ENCODE measurements at regions not wholly inside any gene's neighbourhood (a gene's known extent, or its start where the extent isn't known, plus 50 kb on each side); places are given as distances from the start of the nearest gene placed in this dataset.
"Not testable (repeated sequence)": the region's sequence is repeated elsewhere in the genome, so short reads cannot be mapped to it uniquely, and the experiment has no call there.

DNA sequence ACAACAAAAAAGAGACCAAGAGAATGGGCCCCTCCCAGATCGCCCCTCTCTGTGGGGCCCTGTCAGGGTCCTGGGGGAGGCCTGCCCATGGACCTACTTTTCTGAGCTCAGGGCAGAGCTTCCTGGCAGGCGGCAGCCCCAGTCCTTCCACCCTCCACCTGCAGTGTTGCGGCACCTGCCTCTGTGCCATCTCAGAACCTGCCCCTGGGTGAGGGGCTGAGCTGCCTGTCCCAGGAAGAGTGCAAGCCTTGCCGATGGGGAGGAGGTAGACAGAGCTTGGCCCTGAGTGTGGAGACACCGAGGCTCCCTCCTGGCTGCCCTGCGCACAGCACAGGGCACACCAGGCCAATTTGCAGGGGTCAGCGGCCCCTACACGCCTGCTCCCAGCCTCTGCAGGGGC lies 67.5 kb downstream of the UNCX start:
- no peak for DNase-seq (ENCODE audit: low spot score)

DNA sequence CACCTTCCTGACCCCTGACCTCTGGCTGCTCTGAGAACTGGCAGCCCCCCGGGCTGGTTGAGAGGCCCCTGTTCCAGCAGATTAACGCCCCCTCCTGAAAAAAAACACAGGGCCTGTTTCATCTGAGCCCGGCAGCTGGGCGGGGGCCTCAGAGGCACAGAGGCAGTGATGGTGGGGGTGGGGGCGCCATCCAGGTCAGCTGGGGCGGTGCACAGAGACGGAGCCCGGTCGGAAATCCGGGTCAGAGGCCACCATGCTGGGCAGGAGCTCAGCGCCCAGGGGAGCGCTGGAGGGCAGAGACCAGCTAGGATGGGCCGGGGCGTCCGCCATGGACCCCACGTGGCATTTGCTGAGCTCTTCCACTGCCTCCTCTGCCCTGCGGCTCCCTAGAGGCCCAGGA lies 68.0 kb downstream of the UNCX start:
- DNase-seq (ENCODE audit: low spot score), result no peak

GRCh38 chr7:1301054-1301881 lies 68.6 kb downstream of the UNCX start:
- no peak for DNase-seq (ENCODE audit: low spot score)

- no peak for DNase-seq (ENCODE audit: low spot score)
Measured at GRCh38 chr7:1301882-1302251, 69.2 kb downstream of the UNCX start.

GRCh38 chr7:1302936-1303335 lies 70.3 kb downstream of the UNCX start:
- no peak for DNase-seq (ENCODE audit: low spot score)

GRCh38 chr7:1304011-1304410 lies 71.3 kb downstream of the UNCX start:
- DNase-seq (ENCODE audit: low spot score), result not testable (repeated sequence)

DNA sequence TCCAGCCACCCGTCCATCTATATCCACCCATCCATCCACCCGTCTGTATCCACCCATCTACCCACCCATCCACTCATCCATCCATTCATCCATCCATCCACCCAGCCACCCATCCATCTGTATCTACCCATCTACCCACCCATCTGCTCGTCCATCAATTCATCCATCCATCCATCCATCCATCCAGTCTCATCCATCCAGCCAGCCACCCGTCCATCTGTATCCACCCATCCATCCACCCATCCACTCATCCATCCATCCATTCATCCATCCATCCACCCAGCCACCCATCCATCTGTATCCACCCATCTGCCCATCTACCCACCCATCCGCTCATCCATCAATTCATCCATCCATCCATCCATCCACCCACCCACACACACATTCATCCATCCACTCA lies 73.2 kb downstream of the UNCX start:
- no peak for DNase-seq (ENCODE audit: low spot score)

- no peak for DNase-seq (ENCODE audit: low spot score)
Measured at GRCh38 chr7:1307828-1308227, 75.2 kb downstream of the UNCX start.

DNA sequence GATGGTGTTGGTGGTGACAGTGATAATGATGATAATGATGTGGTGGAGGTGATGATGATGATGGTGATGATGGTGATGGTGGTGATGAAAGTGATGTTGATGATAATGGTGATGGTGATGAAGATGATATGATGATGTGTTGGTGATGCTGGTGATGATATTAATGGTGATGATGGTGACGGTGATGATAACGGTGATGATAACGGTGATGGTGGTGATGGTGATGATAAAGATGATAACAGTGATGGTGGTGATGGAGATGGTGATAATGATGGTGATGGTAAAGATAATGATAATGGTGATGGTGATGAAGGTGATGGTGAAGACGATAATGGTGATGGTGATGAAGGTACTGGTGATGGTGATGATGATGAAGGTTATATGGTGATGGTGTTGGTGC lies 76.6 kb downstream of the UNCX start:
- no peak for DNase-seq (ENCODE audit: low spot score)

DNA sequence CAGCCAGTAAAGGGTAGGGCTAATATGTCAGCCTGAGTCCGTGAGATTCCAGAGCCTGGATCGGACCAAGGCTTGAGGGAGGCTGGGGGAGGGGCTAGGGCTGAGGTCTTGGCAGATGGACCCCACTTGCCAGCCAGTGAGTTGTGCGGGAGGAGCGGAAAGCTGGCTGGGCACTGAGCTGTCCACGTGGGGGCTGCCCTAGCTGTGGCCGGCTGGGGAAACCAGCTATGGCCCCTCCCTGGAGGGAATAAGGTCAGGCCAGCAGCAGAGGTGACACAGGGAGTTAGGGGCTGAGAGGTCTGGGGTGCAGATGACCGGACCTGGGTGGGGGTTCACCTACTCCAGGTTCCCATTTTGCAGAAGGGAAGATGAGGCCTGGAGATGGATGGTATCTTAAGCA lies 77.3 kb downstream of the UNCX start:
- no peak for DNase-seq (ENCODE audit: low spot score)

GRCh38 chr7:1310936-1311335 lies 78.3 kb downstream of the UNCX start:
- no peak for DNase-seq (ENCODE audit: low spot score)

DNA sequence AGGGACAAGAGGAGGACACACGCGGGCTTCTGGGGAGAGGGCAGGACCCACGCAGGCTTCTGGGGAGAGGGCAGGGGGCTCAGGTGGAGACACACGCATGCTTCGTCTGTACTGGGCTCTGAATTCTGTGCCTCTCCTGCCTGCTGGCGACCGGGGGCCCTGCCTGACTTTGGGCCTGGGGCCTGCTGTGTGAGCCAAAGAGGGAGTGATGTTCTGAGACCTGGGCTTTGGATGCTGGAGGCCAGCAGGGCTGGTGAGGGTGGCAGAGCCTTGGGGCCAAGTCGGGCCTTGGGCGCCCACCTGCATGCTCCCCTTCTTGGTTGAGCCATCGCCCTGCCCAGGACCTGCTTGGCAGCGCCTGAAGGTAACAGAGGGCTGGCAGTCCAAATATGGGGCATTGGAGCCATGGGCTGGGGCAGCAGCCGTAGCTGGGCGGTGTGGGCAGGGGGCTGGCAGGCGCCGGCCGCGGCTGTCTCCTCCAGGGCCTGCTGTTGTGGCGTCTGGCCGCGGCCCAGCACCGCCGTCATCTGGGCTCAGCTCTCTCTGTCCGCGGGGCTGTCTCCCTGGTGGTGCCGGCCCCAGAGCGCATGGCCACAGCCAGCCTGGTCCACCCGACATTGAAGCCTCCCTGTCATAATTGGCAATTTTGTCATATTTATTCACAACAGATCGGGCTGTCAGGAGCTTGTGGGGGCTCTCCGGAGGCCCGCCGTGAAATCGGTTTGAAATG lies 78.9 kb downstream of the UNCX start:
- DNase-seq (ENCODE audit: low spot score), result no peak

DNA sequence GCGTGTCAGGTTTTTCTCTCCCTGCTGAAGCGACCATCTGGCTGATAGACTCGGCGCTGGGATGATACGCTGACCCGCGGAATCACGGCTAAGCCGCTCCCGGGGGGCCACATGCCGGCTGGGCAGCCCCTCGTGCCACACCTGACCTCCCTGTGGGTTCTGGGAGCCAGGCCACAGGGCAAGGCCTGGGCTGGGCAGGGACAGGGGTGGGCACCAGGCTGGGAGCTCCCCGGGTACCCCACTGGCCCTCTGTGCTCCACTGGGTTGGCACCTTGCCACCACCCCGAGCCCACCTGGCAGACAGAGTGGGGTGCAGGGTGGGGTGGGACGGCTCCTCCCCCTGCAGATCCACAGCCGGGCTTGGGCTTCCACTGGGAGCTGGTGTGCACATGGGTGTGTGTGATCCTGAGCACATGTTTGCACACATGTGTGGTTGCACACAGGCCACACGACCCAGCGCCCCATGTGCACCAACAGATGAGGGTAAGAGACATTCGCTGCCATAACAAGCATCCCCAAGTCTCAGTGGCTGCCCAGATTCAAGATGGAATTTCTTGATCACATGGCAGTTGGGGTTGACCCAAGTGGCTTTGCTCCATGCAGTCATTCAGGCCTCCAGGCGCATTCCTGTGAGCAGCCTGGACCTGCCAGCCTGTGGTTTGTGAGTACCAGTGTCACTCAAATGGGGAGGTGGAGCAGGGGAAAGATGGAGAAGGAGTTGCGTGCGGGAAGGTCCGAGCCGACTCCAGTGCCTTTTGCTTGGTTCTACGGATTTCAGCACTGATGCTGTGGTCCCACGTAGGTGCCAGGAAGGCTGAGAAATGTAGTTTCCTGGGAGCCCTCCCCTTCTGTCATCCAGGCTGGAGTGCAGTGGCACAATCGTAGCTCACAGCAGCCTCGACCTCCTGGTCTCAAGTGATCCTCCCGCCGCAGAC lies 79.7 kb downstream of the UNCX start:
- no peak for DNase-seq (ENCODE audit: low spot score)

GRCh38 chr7:1313613-1314012 lies 80.9 kb downstream of the UNCX start:
- DNase-seq (ENCODE audit: low spot score), result no peak

DNA sequence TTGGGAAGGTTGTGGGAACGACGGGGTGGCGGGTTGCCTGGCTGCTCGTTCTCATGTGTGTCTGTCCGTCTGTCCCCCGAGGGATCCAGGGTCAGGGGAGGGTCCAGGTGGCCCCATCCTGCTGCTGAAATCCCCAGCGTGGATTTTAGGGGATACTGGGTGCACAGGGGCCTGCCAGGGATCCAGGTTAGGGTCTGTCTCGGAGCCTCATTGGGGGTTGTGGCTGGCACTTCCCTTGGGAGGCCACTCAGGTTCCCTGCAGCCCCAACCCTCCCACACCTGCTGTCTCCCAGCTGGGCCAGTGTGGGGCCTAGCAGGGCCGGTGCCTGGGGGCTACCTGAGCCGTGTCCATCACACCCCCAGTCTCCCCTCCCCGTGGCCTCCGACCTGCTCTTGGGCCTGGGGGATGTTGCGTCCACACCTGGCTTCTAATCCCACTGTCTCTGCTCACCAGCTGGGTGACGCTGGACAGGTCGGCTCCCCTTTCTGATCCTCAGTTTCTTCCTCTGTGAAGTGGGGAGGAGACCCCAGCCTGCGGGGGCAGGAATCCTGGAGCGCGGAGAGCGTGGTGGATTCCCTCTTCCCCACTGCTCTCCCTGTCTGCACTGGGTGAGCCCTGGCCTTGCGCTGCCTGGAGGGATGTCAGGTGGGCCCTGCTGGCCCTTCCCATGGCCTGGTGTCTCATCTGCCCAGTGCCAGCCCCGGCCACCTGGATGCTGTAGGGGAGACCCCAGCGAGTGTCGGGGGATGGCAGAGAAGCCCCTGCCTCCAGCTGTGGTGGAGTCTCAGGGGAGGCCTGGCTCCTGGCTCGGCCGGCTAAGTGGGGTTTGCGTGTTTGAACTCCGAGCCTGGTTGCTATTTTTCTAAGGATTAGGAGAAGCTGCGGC lies 81.6 kb downstream of the UNCX start:
- no peak for DNase-seq (ENCODE audit: low spot score)

- no peak for DNase-seq (ENCODE audit: low spot score)
Measured at GRCh38 chr7:1314908-1315450, 82.3 kb downstream of the UNCX start.

DNA sequence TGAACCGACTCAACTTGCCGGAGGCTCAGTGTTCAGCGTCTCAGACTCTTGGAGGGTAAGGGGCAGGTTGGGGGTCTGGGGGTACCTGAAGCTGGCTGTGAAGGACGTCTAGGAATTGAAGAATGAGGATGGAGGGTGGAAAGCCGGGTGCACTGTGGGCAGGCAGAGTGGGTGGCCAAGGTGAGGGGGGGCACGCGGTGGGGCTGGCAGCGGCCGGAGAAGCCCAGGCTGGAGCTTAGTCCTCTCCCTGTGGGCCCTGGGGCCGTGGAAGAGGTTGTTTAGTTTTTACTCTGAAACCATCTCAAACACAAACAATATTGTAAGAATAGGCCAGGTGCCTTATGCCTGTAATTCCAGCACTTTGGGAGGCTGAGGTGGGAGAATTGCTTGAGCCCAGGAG lies 83.4 kb downstream of the UNCX start:
- DNase-seq (ENCODE audit: low spot score), result no peak

GRCh38 chr7:1317646-1318045 lies 85.0 kb downstream of the UNCX start:
- no peak for DNase-seq (ENCODE audit: low spot score)

GRCh38 chr7:1318051-1318450 lies 85.4 kb downstream of the UNCX start:
- no peak for DNase-seq (ENCODE audit: low spot score)

DNA sequence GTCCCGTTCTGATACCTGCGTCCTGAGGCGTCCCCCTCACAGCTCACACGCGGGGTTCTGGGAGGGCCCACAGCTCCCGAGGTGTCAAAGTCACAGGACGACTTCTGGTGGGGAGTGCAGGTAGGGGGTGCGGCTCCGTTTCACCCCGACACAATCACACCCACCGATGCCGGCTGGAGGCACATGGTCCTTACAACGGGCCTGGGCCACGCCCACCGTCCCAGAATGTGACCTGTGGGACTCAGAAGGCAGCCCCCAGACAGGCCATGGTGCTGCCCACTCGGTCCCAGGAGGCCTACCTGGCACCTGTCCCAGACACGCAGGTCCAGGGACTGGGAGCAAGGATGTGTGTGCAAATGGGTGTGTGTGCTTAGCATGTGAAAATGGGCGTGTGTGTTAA lies 86.0 kb downstream of the UNCX start:
- no peak for DNase-seq (ENCODE audit: low spot score)

- no peak for DNase-seq (ENCODE audit: low spot score)
Measured at GRCh38 chr7:1320616-1321240, 88.1 kb downstream of the UNCX start.
